Glutamatergic neuron (in vitro differentiated cells): ENCODE measurements at regions not wholly inside any gene's neighbourhood (a gene's known extent, or its start where the extent isn't known, plus 50 kb on each side); places are given as distances from the start of the nearest gene placed in this dataset.
A peak's percentile ranks its signal among the peaks of the same experiment; 100 is the strongest.

ENCODE experiments used
- DNase-seq: peaks from one replicate; pipeline ENCODE4 v3.0.0; 2022
- H3K27ac Mint-ChIP-seq: one replicate; pipeline ENCODE4 v1.8.0; 2020; ENCODE audit warnings: mild to moderate bottlenecking, mixed read lengths, inconsistent platforms; ENCODE audit not compliant: unreplicated experiment
- H3K27me3 Mint-ChIP-seq: one replicate; pipeline ENCODE4 v1.8.0; 2020; ENCODE audit warnings: mild to moderate bottlenecking, moderate library complexity, mixed read lengths, inconsistent platforms; ENCODE audit not compliant: unreplicated experiment
- H3K36me3 Mint-ChIP-seq: one replicate; pipeline ENCODE4 v1.8.0; 2020; ENCODE audit warnings: mild to moderate bottlenecking, mixed read lengths, inconsistent platforms; ENCODE audit not compliant: unreplicated experiment
- H3K4me1 Mint-ChIP-seq: one replicate; pipeline ENCODE4 v1.8.0; 2020; ENCODE audit warnings: mild to moderate bottlenecking, low read depth, mixed read lengths, inconsistent platforms; ENCODE audit not compliant: unreplicated experiment
- H3K4me3 Mint-ChIP-seq: one replicate; pipeline ENCODE4 v1.8.0; 2020; ENCODE audit warnings: mild to moderate bottlenecking, mixed read lengths, inconsistent platforms; ENCODE audit not compliant: unreplicated experiment
- H3K9me3 Mint-ChIP-seq: one replicate; pipeline ENCODE4 v1.8.0; 2020; ENCODE audit warnings: mild to moderate bottlenecking, moderate library complexity, mixed read lengths, inconsistent platforms; ENCODE audit not compliant: unreplicated experiment
- TF ChIP-seq, protein P1 (sequence below): fragments of 200-600 bp; sonication (generic); IDR thresholded peaks from one replicate; pipeline ENCODE4 v1.5.0; 2021; ENCODE audit not compliant: partially characterized antibody, unreplicated experiment

DNA sequence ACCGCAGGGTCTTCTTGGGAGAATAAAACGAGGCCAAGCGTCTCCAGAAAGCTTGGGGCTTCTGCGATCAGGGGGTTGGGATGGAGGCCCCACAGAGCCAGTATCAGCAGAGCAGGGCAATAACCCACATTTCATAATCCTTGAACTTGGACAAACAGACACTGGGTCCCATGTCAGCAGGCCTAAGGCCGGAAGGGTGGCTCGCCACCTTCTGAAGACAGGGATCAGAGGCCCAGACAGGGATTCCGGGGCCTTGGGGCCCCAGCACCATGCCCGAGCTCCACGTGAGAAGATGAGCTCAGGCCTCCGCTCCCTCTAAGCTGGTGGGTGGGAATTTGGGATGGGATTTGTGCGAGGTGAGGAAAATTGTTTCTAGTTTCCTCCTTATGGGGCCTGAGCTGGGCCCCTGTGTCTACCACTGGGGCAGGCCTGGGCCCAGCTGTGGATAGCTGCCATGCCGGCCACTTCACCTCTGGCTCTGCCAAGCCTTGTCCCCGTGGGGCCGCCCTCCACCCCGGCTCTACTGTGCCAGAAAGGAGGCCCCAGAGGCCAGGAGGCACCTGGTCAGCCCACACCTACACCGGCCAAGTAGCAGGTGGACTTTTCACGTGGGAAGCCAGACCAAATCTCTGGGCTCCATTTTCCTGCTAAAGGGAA, 67.2 kb upstream of the DLK1 start:
- H3K4me3 Mint-ChIP-seq = no peak overlapping the region
- peaks cover 16% of the 10 kb centered on the region for H3K27me3 Mint-ChIP-seq
- TF ChIP-seq, protein P1, sequence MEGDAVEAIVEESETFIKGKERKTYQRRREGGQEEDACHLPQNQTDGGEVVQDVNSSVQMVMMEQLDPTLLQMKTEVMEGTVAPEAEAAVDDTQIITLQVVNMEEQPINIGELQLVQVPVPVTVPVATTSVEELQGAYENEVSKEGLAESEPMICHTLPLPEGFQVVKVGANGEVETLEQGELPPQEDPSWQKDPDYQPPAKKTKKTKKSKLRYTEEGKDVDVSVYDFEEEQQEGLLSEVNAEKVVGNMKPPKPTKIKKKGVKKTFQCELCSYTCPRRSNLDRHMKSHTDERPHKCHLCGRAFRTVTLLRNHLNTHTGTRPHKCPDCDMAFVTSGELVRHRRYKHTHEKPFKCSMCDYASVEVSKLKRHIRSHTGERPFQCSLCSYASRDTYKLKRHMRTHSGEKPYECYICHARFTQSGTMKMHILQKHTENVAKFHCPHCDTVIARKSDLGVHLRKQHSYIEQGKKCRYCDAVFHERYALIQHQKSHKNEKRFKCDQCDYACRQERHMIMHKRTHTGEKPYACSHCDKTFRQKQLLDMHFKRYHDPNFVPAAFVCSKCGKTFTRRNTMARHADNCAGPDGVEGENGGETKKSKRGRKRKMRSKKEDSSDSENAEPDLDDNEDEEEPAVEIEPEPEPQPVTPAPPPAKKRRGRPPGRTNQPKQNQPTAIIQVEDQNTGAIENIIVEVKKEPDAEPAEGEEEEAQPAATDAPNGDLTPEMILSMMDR = no peak
- no peak overlapping the region for H3K27ac Mint-ChIP-seq
- peaks cover 3% of the 10 kb centered on the region for H3K9me3 Mint-ChIP-seq
- H3K36me3 Mint-ChIP-seq = no peaks in the 10 kb centered on the region
- DNase-seq = no peak
- H3K4me1 Mint-ChIP-seq = peaks cover 2% of the 10 kb centered on the region

DNA sequence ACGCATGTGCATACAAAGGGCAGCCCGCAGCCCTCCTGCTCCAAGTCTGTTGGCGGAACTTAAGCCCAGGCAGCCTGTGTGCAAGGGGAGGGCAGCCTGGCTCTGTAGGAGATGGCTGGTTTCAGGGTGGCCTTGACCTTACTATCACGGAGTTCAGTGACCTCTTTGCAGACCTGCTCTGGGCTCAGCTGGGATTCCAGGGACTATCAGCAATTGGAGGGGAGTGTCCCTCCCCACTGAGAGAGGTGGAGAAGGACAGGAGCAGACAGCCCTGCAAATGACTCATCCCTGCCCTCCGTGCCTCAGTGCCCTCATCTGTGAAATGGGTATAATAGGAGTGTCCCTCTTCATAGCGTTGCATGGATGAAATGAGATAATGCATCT, 66.2 kb upstream of the DLK1 start:
- H3K4me3 Mint-ChIP-seq = no peak overlapping the region
- no peak for DNase-seq
- H3K9me3 Mint-ChIP-seq = peaks cover 3% of the 10 kb centered on the region
- no peak overlapping the region for H3K27ac Mint-ChIP-seq
- no peaks in the 10 kb centered on the region for H3K36me3 Mint-ChIP-seq
- TF ChIP-seq, protein P1 = no peak
- H3K27me3 Mint-ChIP-seq = peaks cover 15% of the 10 kb centered on the region
- H3K4me1 Mint-ChIP-seq = peaks cover 2% of the 10 kb centered on the region

DNA sequence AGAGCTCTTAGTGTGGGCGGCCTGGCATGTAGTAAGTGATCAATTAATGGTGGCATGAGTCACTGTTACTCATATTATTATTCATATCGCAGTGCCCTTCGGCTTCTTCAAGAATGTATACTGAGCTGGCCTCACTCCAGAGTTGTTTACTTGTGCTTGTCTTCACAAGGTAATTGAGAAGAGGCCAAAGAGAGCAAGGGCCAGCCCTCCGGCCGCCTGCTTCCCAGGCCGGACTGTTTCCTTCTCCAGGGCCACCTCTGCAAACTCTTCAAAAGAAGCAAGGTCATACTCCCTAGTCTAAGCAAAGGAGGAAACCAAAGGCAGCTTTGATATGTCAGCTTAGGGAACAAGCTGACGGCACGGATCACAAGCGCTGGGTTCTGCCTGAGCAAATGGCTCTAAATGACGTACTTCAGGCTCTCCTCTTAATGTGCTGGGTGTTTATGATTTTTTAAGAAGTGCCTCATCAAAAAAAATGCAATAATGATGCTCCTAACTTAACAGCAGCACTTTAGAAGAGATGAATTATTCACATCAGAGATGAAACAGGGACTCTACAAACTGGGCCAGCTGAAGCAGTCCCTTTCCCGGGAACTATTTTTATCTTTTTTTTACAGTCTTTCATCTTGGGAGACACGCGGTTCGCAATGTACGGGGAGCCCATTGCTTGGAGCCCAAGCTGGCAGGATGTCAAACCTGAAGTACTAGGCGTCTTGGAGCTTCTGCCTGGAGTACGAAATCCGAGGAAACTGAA, 65.6 kb upstream of the DLK1 start:
- H3K36me3 Mint-ChIP-seq = no peaks in the 10 kb centered on the region
- peaks cover 12% of the 10 kb centered on the region for H3K27me3 Mint-ChIP-seq
- H3K27ac Mint-ChIP-seq = no peak overlapping the region
- no peaks in the 10 kb centered on the region for H3K4me1 Mint-ChIP-seq
- TF ChIP-seq, protein P1 = no peak
- H3K4me3 Mint-ChIP-seq = no peak overlapping the region
- DNase-seq = no peak
- H3K9me3 Mint-ChIP-seq = peaks cover 1% of the 10 kb centered on the region

DNA sequence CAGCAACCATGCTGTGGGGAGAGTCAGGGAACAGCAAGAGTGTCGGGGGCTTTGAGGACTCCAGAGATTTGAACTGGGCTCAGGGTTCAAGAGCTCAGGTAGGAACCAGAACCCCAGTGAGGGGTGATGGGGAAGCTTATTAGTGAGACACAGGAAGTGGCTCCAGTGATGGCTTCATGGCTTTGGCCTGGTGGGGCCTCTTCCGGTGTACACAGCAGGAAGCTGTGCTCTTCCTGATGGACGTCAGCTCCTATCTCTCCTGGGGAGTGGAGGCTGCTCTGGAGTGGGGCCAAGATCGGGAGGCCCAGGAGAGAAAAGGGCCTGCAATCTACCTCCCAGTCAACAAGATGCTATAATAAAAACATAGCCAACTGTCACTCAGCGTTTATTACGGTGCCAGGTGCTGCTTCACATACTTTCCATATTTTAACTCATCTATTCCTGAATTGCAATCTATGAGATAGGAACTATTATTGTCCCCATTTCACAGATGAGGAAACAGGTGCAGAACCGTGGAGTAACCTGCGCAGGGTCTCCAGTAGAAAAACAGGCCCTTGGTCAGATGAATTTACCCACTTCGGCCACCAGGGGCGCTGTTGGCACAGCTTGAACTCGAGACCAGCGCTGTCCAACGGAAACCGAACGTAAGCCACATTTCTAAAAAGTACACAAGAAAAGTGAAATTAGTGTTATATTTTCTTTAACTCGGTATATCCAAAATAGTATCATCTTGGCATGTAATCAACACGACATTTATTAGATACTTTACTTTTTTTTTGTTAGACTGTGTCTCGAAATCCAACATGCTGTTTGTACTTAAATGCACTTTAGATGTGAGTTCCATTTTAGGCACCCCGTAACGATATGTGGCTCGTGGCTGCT, 63.6 kb upstream of the DLK1 start:
- Mint-ChIP-seq H3K4me3 (no peak overlapping the region), H3K9me3 (peaks cover 1% of the 10 kb centered on the region), H3K4me1 (no peaks in the 10 kb centered on the region), H3K36me3 (no peaks in the 10 kb centered on the region), H3K27ac (peak overlapping the region; percentile 35), H3K27me3 (peaks cover 3% of the 10 kb centered on the region)
- DNase-seq = peak; percentile 84
- TF ChIP-seq, protein P1 = peak; percentile 99
